ENCODE measurements at regions not wholly inside any gene's neighbourhood (a gene's known extent, or its start where the extent isn't known, plus 50 kb on each side); places are given as distances from the start of the nearest gene placed in this dataset.

- 49 to 62% (median 52%) methylated on average over 7 of the region's 7 CpGs for WGBS, 3 donors
- Histone ChIP-seq H3K4me3 (no peak overlapping the region), H3K4me1 (no peaks in the 10 kb centered on the region), H3K27ac (no peak overlapping the region), H3K27me3 (ENCODE audit: insufficient read depth in 3 of 3, low read length in 2 of 3) (no peaks in the 10 kb centered on the region), H3K36me3 (ENCODE audit: insufficient read depth in 1 of 2, low read depth in 1 of 2) (no peaks in the 10 kb centered on the region), H3K9me3 (no peaks in the 10 kb centered on the region)
- no peak for TF ChIP-seq CTCF (IDR thresholded peaks at IDR 0.05)
- intact Hi-C loops (cut with DNase I): no loop called here
- DNase-seq (no peak), ATAC-seq (no peak)
Observed at GRCh38 chr3:140758791-140759444, 81.1 kb downstream of the TRIM42 start.

- DNase-seq: no peak
- H3K4me3 ChIP-seq: no peak overlapping the region
- WGBS, 3 donors: 52 to 64% (median 58%) methylated on average over 4 of the region's 4 CpGs
- TF ChIP-seq CTCF (IDR thresholded peaks at IDR 0.05): no peak
- H3K4me1 ChIP-seq: no peaks in the 10 kb centered on the region
- H3K27ac ChIP-seq: no peak overlapping the region
- no peaks in the 10 kb centered on the region for H3K36me3 ChIP-seq (ENCODE audit: insufficient read depth in 1 of 2, low read depth in 1 of 2)
- H3K27me3 ChIP-seq (ENCODE audit: insufficient read depth in 3 of 3, low read length in 2 of 3): no peaks in the 10 kb centered on the region
- ATAC-seq: no peak
- H3K9me3 ChIP-seq: no peaks in the 10 kb centered on the region
- intact Hi-C loops (cut with DNase I): no loop called here
Observed at GRCh38 chr3:140760324-140761075, 82.6 kb downstream of the TRIM42 start.

DNA sequence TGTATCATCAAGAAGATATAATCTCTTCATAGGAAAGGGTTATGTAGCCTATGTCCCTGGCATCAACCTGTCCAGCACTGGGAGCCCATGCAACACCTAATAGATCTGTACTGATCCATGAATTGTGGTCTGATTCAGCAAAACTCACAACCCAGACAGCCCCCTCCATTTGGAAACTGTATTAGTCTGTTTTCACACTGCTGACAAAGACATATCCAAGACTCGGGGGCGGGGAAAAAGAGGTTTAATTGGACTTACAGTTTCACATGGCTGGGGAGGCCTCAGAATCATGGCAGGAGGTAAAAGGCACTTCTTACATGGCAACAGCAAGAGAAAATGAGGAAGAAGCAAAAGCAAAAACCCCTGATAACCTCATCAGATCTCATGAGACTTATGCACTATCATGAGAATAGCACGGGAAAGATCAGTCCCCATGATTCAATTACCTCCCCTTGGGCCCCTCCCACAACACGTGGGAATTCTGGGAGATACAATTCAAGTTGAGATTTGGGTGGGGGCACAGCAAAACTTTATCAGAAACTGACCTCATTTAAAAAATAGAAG is 83.3 kb downstream of the TRIM42 start:
- no peaks in the 10 kb centered on the region for H3K36me3 ChIP-seq (ENCODE audit: insufficient read depth in 1 of 2, low read depth in 1 of 2)
- no peaks in the 10 kb centered on the region for H3K27me3 ChIP-seq (ENCODE audit: insufficient read depth in 3 of 3, low read length in 2 of 3)
- H3K4me3 ChIP-seq: no peak overlapping the region
- WGBS, 3 donors: 69 to 79% (median 74%) methylated on average over 4 of the region's 4 CpGs
- H3K9me3 ChIP-seq: no peaks in the 10 kb centered on the region
- H3K27ac ChIP-seq: no peak overlapping the region
- no peaks in the 10 kb centered on the region for H3K4me1 ChIP-seq
- intact Hi-C loops (cut with DNase I): no loop called here
- ATAC-seq (no peak), DNase-seq (no peak)
- no peak for TF ChIP-seq CTCF (IDR thresholded peaks at IDR 0.05)

GRCh38 chr3:140762746-140763145 is 84.9 kb downstream of the TRIM42 start:
- no peak for TF ChIP-seq CTCF (IDR thresholded peaks at IDR 0.05)
- Histone ChIP-seq H3K36me3 (ENCODE audit: insufficient read depth in 1 of 2, low read depth in 1 of 2) (no peaks in the 10 kb centered on the region), H3K9me3 (no peaks in the 10 kb centered on the region), H3K27me3 (ENCODE audit: insufficient read depth in 3 of 3, low read length in 2 of 3) (no peaks in the 10 kb centered on the region), H3K27ac (no peak overlapping the region), H3K4me3 (no peak overlapping the region), H3K4me1 (no peaks in the 10 kb centered on the region)
- ATAC-seq: no peak
- DNase-seq: no peak
- intact Hi-C loops (cut with DNase I): no loop called here
